ENCODE measurements at regions not wholly inside any gene's neighbourhood (a gene's known extent, or its start where the extent isn't known, plus 50 kb on each side); places are given as distances from the start of the nearest gene placed in this dataset.
"Not testable (repeated sequence)": the region's sequence is repeated elsewhere in the genome, so short reads cannot be mapped to it uniquely, and the experiment has no call there.

DNA sequence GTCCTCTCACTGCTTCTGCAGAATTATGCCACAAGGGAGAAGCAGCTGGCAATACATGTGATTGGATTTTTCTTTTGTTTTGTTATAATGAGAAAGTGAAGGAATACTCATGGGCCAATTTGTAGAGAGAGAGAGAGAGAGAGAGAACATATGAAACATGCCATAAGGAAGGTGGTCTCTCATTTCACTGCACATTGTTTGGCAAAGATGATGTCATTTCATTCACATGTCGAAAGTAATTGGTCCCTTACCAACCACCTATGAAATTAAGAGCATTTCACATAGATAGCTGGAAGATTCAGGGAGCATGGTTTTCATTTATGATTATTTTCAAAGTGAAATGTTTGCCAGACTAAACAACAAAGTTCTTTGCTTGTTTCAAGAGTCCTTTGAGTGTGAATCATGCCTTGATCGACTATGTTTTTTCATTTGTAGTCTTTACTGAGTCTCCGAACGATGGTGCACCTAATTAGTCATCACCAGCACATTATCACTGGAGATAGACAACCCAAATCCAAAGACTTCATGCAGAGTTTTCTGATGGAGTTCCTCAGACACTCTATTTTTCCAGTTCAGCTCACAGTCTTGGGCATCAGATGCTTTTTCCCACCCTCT lies 130.1 kb upstream of the ZEB1 start:
- no peak for DNase-seq

DNA sequence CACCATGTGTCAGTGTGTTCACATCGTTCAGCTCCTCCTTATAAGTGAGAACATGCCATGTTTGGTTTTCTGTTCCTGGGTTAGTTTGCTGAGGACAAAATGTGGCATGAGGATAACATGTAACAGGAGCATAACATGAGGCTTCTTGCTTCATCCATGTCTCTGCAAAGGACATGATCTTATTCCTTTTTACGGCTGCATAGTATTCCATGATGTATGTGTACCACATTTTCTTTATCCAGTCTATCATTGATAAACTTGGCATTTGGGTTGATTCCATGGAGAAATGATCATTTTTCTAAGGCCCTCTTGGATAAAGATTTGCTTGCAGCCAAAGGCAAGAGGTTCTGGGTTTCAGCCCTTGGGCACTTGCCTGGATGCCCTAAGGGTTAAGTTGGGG lies 128.5 kb upstream of the ZEB1 start:
- DNase-seq: no peak

GRCh38 chr10:31192475-31192874 lies 126.5 kb upstream of the ZEB1 start:
- no peak for DNase-seq

DNA sequence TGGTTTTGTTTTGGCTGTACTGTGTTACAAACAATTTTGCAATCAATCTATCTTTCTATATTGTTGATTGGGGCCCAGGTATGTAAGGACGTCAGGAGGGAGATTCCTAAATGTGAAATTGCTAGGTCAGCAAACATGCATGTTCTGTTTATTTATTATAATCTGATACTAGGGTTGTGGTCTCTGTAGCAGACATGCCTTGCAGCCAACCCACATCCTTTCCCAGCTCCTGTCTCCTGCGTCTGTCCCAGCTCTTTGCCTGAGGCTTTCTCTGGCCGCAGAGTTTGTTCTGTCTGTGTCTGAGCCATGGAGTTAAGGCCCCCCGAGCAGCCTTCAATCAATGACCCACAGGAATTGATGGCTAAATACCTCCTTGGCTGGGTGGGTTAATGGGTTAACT lies 124.0 kb upstream of the ZEB1 start:
- DNase-seq: no peak

GRCh38 chr10:31197886-31198285 lies 121.1 kb upstream of the ZEB1 start:
- DNase-seq: no peak

DNA sequence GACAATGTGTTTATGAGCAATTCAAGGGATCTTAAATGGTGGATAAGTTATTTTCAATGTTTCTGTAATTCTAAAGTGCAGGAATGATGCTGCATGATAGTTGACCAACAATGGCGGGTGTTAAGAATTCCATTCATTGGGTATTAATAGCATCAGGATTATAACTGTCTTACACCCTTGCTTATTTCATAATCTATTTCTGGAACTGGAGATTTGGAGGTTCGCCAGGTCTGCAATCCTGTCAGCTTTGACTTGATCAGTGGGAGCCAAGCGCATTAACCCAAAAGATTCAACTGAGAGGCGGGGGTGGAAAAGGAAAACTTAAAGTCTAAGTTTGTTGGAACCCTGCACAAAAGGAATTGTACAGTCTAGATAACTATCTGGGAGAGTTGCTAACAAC lies 114.9 kb upstream of the ZEB1 start:
- DNase-seq: no peak

- DNase-seq: no peak
Measured at GRCh38 chr10:31207636-31208035, 111.4 kb upstream of the ZEB1 start.

DNA sequence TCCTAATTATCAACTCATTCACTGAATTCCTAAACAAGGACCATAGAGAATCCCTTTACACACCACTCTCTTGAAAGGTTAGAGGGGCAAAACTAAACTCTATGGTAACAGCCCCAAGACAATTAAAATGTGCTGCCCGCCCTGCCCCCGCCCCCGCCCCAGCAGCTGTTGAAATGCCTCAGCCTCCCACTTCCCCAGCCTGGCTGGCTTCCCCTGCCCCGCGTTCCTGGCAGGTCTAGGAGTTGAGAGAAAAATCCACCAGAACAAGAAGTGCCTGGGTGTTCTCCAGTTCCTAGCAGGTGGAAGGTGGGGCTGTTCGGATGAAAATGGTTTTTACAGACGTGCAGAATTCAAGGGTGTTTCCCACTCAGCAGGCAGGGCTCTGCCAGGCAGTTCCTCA lies 109.5 kb upstream of the ZEB1 start:
- no peak for DNase-seq

GRCh38 chr10:31210190-31210589 lies 108.8 kb upstream of the ZEB1 start:
- DNase-seq: no peak

GRCh38 chr10:31213959-31214358 lies 105.1 kb upstream of the ZEB1 start:
- no peak for DNase-seq

- no peak for DNase-seq
Measured at GRCh38 chr10:31215052-31215451, 104.0 kb upstream of the ZEB1 start.

DNA sequence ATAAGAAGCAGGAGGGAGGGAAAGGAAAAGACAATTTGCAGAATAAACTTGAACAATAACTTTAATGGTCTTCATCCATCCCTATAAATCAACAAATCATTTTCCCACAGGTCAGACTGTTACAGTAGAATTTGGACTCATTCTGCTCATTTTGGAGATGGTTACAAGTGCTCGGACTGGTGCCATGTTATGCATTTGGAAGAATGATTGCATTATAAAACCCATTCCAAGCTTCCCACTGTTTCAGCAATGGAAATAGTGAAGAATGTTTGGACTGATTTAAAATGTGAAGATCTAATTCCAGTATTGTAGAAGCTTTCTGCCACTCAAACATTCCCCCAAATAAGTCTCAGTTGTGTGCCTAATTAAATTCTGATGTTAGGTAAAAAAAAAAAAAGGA lies 99.7 kb upstream of the ZEB1 start:
- DNase-seq: no peak

DNA sequence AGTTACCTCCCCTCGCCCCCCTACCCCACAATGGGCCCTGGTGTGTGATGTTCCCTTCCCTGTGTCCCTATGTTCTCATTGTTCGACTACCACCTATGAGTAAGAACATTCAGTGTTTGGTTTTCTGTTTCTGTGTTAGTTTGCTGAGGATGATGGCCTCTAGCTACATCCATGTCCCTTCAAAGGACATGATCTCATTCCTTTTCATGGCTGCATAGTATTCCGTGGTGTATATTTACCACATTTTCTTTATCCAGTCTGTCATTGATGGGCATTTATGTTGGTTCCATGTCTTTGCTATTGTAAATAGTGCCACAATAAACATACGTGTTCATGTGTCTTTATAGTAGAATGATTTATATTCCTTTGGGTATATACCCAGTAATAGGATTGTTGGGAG lies 90.2 kb upstream of the ZEB1 start:
- not testable (repeated sequence) for DNase-seq

DNA sequence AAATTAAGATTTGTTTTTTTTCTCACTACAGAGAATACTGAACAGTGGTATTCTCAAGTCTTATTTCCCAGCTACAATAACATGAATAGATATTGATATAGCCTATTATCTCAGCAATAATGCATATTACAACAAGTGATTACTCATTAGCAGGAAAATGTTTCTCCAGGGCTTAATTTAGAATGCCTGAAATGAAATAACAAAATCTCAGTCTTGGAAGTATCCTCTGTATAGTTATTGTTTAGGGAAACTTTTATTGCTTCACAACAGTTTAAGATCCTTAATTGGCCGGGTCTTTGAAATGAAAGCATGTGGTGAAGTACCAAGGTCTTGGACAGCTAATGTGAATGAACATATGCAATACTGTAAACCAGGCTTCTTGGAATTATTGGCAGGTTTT lies 79.1 kb upstream of the ZEB1 start:
- no peak for DNase-seq

DNA sequence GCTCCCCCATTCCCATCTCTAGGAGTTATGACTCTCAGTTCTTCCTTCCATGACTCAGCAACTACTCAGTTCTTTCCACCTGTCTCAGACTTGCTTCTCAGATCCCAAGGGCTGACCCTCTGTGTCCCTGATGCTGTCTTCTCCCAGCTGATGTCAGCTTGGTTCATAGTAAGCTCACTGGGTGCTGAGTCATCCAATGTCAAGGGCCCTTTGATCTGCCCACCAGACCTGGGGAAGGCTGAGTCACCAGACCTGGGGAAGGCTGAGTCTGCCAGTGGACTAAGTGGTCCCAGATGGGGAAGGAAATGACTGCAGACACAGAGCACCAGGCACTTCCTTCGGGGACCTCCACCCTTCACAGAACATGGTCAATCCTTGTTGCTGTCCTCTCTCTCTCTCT lies 76.1 kb upstream of the ZEB1 start:
- DNase-seq: no peak

DNA sequence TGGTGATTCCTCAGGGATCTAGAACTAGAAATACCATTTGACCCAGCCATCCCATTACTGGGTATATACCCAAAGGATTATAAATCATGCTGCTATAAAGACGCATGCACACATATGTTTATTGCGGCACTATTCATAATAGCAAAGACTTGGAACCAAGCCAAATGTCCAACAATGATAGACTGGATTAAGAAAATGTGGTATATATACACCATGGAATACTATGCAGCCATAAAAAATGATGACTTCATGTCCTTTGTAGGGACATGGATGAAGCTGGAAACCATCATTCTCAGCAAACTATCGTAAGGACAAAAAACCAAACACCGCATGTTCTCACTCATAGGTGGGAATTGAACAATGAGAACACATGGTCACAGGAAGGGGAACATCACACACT lies 67.9 kb upstream of the ZEB1 start:
- not testable (repeated sequence) for DNase-seq

GRCh38 chr10:31253237-31253636 lies 65.8 kb upstream of the ZEB1 start:
- DNase-seq: no peak

GRCh38 chr10:31261511-31262311 lies 57.3 kb upstream of the ZEB1 start:
- DNase-seq: no peak

- DNase-seq: no peak
Measured at GRCh38 chr10:31262672-31263071, 56.3 kb upstream of the ZEB1 start.

DNA sequence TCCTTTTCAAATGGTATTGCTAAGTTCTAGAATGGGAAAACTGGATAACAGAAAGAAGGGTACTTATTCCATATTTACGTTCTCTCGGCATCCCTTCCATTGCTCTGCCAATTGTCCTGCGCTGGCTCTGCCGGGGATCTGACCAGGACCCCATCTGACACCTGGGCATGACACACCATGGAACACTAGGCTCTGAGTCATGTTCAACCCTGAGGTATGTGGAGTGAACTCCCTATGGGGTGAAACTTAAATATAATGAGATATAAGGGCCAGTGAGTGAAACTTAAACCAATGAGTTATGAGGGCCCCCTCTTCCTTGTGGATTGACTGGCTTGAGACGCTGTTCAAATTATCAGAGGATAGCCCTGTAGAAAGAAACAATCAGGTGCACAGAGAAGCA lies 55.1 kb upstream of the ZEB1 start:
- DNase-seq: no peak

GRCh38 chr10:31268444-31269303 lies 50.3 kb upstream of the ZEB1 start:
- no peak for DNase-seq
